Left lung (tissue), 4 donors: ENCODE measurements at regions not wholly inside any gene's neighbourhood (a gene's known extent, or its start where the extent isn't known, plus 50 kb on each side); places are given as distances from the start of the nearest gene placed in this dataset.

Experiments used
- ATAC-seq: fragments of 200-7000 bp; cut with Tn5 transposase; one replicate; pipeline ENCODE4 v1.9.1; 2020; ENCODE audit warnings: moderate library complexity
- DNase-seq, 4 donors: peaks; one replicate each; pipeline ENCODE4 v3.0.0-alpha.2; 2013 to 2020
- H3K27ac ChIP-seq, 2 donors: fragments of 200-600 bp; sonication (generic) in 1 of 2; one replicate each; pipeline versions ENCODE4 v1.5.0 to v1.8.0; 2020 to 2021
- H3K27me3 ChIP-seq, 2 donors: fragments of 200-600 bp; sonication (generic) in 1 of 2; one replicate each; pipeline versions ENCODE4 v1.5.0 to v1.8.0; 2020 to 2021
- H3K36me3 ChIP-seq, 2 donors: fragments of 200-600 bp; sonication (generic) in 1 of 2; one replicate each; pipeline versions ENCODE4 v1.5.0 to v1.8.0; 2020 to 2021
- H3K4me1 ChIP-seq, 2 donors: fragments of 200-600 bp; one replicate each; pipeline ENCODE4 v1.8.0; 2021
- H3K4me3 ChIP-seq, 2 donors: fragments of 200-600 bp; sonication (generic) in 1 of 2; one replicate each; pipeline versions ENCODE4 v1.5.0 to v1.8.0; 2020 to 2021; ENCODE audit warnings: mild to moderate bottlenecking in 1 of 2
- H3K9me3 ChIP-seq, 2 donors: fragments of 200-600 bp; sonication (generic) in 1 of 2; one replicate each; pipeline versions ENCODE4 v1.5.0 to v1.8.0; 2020 to 2021
- CTCF ChIP-seq, 2 donors: fragments of 200-600 bp; sonication (generic) in 1 of 2; IDR thresholded peaks; one replicate each; pipeline versions ENCODE4 v1.5.0 to v1.8.0; 2021; ENCODE audit warnings: antibody characterized with exemption in 2 of 2
- intact Hi-C, 2 donors: fragments of 100-400 bp; cut with DNase I; formaldehyde crosslinking; loops; one replicate each; pipeline versions ENCODE4 v1.11.2 to v1.14.2; 2022
- donor health status: DM: no; HTN: yes; CAD: no.
- donor health status: DM: no; HTN: no; CAD: no.

GRCh38 chr14:98799891-98800290, 472.1 kb downstream of the BCL11B start:
- H3K27ac ChIP-seq = no peak overlapping the region
- TF ChIP-seq CTCF (IDR thresholded peaks at IDR 0.05) = no peak
- peaks cover 0 to 4% of the 10 kb centered on the region in 2 donors for H3K27me3 ChIP-seq
- no peaks in the 10 kb centered on the region for H3K36me3 ChIP-seq
- no peak for ATAC-seq
- H3K9me3 ChIP-seq = peaks cover 0 to under 1% of the 10 kb centered on the region in 2 donors
- intact Hi-C loops = no loop called here
- DNase-seq = no peak
- no peaks in the 10 kb centered on the region for H3K4me1 ChIP-seq
- no peak overlapping the region for H3K4me3 ChIP-seq

GRCh38 chr14:98802044-98802443, 470.0 kb downstream of the BCL11B start:
- no peak for DNase-seq
- no peak for TF ChIP-seq CTCF (IDR thresholded peaks at IDR 0.05)
- H3K27me3 ChIP-seq = peaks cover 0 to 4% of the 10 kb centered on the region in 2 donors
- no peaks in the 10 kb centered on the region for H3K9me3 ChIP-seq
- ATAC-seq = no peak
- H3K4me3 ChIP-seq = no peak overlapping the region
- H3K27ac ChIP-seq = no peak overlapping the region
- no peaks in the 10 kb centered on the region for H3K4me1 ChIP-seq
- no peaks in the 10 kb centered on the region for H3K36me3 ChIP-seq
- intact Hi-C loops = no loop called here

- DNase-seq (no peak), ATAC-seq (no peak)
- TF ChIP-seq CTCF (IDR thresholded peaks at IDR 0.05) = no peak
- Histone ChIP-seq H3K4me1 (no peaks in the 10 kb centered on the region), H3K36me3 (no peaks in the 10 kb centered on the region), H3K9me3 (no peaks in the 10 kb centered on the region), H3K27ac (no peak overlapping the region), H3K27me3 (peaks cover 0 to 4% of the 10 kb centered on the region in 2 donors), H3K4me3 (no peak overlapping the region)
- intact Hi-C loops = no loop called here
Measured at GRCh38 chr14:98803196-98803595, 468.8 kb downstream of the BCL11B start.

- TF ChIP-seq CTCF (IDR thresholded peaks at IDR 0.05) = no peak
- no peak overlapping the region for H3K4me3 ChIP-seq
- peaks cover 0 to 17% of the 10 kb centered on the region in 2 donors for H3K27me3 ChIP-seq
- DNase-seq = no peak
- intact Hi-C loops = no loop called here
- H3K27ac ChIP-seq = no peak overlapping the region
- no peaks in the 10 kb centered on the region for H3K9me3 ChIP-seq
- no peaks in the 10 kb centered on the region for H3K4me1 ChIP-seq
- ATAC-seq = no peak
- H3K36me3 ChIP-seq = no peaks in the 10 kb centered on the region
Measured at GRCh38 chr14:98808494-98809407, 463.2 kb downstream of the BCL11B start.

- Histone ChIP-seq H3K4me1 (no peaks in the 10 kb centered on the region), H3K4me3 (no peak overlapping the region), H3K9me3 (no peaks in the 10 kb centered on the region), H3K27ac (no peak overlapping the region), H3K36me3 (no peaks in the 10 kb centered on the region), H3K27me3 (peaks cover 0 to 10% of the 10 kb centered on the region in 2 donors)
- TF ChIP-seq CTCF (IDR thresholded peaks at IDR 0.05) = no peak
- intact Hi-C loops = no loop called here
- no peak for DNase-seq
- ATAC-seq = no peak
Measured at GRCh38 chr14:98816195-98816594, 455.8 kb downstream of the BCL11B start.
